SKM-1 (cell line): ENCODE measurements at regions not wholly inside any gene's neighbourhood (a gene's known extent, or its start where the extent isn't known, plus 50 kb on each side); places are given as distances from the start of the nearest gene placed in this dataset.
"Not testable (repeated sequence)": the region's sequence is repeated elsewhere in the genome, so short reads cannot be mapped to it uniquely, and the experiment has no call there.

Experiments
- DNase-seq: peaks from one replicate; lab custom pipeline; 2025; ENCODE audit not compliant: unreplicated experiment; lab: John Stamatoyannopoulos, UW

- DNase-seq = no peak
Observed at GRCh38 chr13:23947893-23948292, 50.6 kb upstream of the C1QTNF9B start.

DNA sequence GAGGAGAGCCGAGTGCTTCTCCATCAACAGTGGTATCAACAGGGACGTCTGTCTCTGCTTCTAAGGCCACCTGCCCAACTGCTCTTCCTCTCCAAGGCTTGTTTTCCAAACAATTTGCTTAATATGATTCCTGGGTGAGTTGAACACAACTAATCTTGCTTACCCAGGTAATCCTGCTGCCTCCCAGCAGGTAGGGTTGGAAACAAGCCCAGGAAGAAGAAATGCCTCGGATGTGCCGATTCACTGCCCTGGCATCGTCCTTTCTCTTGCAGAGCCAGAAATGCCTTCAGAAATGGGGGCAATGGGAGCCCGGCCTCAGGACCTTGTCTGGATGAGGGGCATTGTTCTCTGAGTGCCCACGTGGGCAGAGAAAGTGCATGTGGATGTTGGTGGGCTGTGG is 51.9 kb upstream of the C1QTNF9B start:
- DNase-seq = no peak

GRCh38 chr13:23949736-23950135 is 52.4 kb upstream of the C1QTNF9B start:
- no peak for DNase-seq

DNA sequence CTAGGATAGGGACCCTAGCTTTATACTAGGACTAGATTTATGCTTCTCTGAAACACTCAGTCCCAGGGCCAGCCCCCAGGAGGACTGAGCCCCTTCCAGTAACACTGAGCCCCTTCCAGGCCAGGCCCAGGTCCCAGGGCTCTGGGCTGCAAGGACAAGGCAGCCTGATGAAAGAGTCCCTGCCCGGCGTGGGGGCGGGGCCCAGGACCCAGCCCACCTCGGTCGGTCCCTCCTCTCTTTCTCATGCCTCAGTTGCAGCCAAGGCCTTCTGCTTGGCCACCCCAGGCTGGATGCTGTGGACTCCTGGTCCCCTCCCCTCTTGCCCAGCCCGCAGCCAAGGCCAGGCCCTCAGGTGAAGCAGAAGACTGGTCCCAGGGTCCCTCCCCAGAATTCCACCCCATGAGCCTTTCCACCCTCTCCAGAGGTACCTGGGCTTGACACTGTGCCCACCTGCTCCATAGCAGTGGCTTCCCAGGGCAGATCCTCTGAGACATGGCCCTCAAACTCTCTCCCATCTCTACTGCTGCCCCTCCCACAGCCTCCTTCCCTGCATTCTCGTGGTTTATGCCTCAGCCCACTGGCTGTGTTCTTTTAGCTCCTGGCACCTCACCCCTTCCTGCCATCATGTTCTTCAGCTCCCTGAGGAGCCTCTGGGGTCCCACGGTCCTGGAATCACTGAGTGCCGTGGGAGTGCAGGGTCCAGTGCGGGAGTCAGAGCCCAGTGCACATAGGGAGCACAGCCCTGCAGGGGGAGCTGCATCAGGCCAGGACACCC is 53.6 kb upstream of the C1QTNF9B start:
- no peak for DNase-seq

DNA sequence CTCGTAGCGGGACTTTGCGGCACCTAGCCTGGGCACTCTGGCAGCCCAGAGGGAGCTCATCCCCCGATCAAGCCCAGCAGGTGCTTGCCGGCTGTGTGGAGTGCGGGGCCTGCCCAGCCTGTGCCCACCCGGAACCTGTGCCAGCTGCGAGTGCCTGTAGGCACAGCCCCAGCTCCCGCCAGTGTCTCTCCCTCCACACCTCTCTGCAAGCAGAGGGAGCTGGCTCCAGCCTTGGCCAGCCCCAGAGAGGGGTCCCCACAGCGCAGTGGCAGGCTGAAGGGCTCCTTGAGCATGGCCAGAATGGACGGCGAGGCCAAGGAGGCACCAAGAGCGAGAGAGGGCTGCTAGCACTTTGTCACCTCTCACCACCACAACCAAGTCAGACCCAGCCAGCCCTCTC is 55.5 kb upstream of the C1QTNF9B start:
- no peak for DNase-seq

GRCh38 chr13:23953860-23954512 is 56.7 kb upstream of the C1QTNF9B start:
- no peak for DNase-seq

- DNase-seq = no peak
Observed at GRCh38 chr13:23955064-23955463, 57.8 kb upstream of the C1QTNF9B start.

GRCh38 chr13:23956106-23956505 is 58.8 kb upstream of the C1QTNF9B start:
- DNase-seq = no peak

GRCh38 chr13:23957981-23958380 is 60.7 kb upstream of the C1QTNF9B start:
- no peak for DNase-seq

- DNase-seq = no peak
Observed at GRCh38 chr13:23959231-23959862, 62.0 kb upstream of the C1QTNF9B start.

GRCh38 chr13:23960566-23961156 is 63.4 kb upstream of the C1QTNF9B start:
- no peak for DNase-seq

GRCh38 chr13:23963184-23963931 is 66.1 kb upstream of the C1QTNF9B start:
- DNase-seq = no peak

- no peak for DNase-seq
Observed at GRCh38 chr13:23963947-23964346, 66.6 kb upstream of the C1QTNF9B start.

GRCh38 chr13:23965346-23965745 is 68.0 kb upstream of the C1QTNF9B start:
- no peak for DNase-seq

- DNase-seq = no peak
Observed at GRCh38 chr13:23966221-23966690, 69.0 kb upstream of the C1QTNF9B start.

- no peak for DNase-seq
Observed at GRCh38 chr13:23966691-23967615, 69.7 kb upstream of the C1QTNF9B start.

GRCh38 chr13:23967792-23968191 is 70.5 kb upstream of the C1QTNF9B start:
- not testable (repeated sequence) for DNase-seq

DNA sequence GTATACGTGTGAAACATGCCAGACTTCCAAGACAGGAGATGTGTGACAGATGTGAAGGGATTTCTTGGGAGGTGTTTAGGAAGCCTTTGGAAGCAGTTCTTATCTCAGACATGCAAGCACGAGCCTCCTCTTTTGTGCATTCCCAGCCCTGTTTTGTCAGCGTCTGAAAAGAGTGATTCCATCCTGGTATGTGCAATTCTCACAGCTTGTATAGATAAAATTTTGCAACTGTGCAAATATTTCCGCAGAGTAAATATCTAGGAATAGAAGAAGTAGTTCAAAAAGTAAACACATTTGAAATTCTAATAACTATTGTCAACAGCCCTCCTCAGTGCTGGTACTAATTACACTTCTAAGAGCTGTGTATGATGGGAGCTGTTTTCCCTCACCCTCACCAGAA is 72.3 kb upstream of the C1QTNF9B start:
- DNase-seq = no peak

GRCh38 chr13:23979361-23980159 is 82.3 kb upstream of the C1QTNF9B start:
- DNase-seq = no peak
